Left renal cortex interstitium (tissue), 4 donors: ENCODE measurements at regions not wholly inside any gene's neighbourhood (a gene's known extent, or its start where the extent isn't known, plus 50 kb on each side); places are given as distances from the start of the nearest gene placed in this dataset.
"Not testable (repeated sequence)": the region's sequence is repeated elsewhere in the genome, so short reads cannot be mapped to it uniquely, and the experiment has no call there.

Source experiments
- DNase-seq, 4 donors: peaks; one replicate each; pipeline ENCODE4 v3.0.0-alpha.2; 2013; ENCODE audit warnings: low read depth in 4 of 4, low spot score in 2 of 4, missing footprints in 1 of 4

DNA sequence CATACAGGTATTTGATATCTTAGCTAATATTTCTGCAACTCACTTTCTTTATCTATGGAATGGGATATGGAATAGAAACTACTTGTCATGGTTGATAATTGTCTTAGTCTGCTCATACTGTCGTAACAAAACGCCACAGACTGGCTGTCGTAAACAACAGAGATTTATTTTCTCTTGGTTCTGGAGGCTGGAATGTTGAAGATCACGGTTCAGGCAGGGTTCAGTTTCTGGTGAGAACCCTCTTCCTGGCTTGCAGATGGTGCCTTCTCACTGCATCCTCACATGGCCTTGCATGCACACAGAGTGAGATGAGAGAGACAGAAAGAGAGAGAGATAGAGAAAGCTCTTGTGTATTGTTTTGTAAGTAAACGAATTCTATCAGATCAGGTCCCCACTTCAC, 332.7 kb upstream of the MAGI2 start:
- DNase-seq, result no peak

DNA sequence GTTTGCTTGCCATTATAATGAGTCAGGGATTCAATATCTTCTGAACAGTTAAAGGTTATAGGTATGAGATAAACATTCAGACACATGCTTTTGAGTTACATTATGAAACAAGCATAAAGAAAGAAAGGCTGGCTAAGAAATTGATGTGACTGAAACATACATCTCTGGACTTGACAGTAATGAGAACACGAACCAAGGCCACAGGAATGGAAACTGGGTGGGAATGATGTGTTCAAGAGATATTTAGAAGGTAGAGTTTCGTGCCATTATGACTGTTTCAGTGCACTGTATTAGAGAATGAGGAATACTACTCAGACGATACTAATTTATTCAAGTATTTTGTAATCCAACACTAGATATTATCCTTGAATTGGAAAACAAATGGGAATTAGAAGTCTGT, 332.1 kb upstream of the MAGI2 start:
- DNase-seq, result no peak

DNA sequence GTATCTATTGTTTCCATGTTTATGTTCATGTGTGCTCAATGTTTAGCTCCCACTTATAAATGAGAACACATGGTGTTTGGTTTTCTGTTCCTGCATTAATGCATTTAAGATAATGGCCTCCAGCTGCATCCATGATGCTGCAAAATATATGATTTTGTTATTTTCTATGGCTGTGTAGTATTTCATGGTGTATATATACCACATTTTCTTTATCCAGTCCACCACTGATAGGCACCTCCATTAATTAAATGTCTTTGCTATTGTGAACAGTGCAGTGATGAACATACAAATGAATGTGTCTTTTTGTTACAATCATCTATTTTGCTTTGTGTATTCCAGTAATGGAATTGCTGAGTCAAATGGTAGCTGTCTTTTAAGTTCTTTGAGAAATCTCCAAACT, 329.4 kb upstream of the MAGI2 start:
- no peak for DNase-seq

DNA sequence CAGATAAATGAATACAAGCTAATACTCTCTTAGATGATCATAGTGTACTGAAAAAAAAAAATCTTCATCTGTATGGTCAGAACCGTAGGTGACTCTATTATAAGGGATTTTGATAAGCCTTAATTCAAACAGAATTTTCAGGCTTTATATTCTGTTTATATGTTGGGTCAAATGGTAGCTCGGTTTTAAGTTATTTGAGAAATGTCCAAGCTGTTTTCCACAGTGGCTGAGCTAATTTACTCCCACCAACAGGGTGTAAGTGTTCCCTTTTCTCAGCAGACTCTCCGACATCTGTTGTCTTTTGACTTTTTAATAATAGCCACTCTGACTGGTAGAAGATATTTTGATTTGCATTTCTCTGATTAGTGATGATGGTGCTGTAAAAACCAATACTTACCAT, 328.8 kb upstream of the MAGI2 start:
- no peak for DNase-seq

- DNase-seq, result peak in 2 of 4 donors; percentile 13 to 18
Measured at GRCh38 chr7:79781716-79782115, 328.2 kb upstream of the MAGI2 start.

GRCh38 chr7:79778786-79779770, 325.6 kb upstream of the MAGI2 start:
- DNase-seq, result no peak

- no peak for DNase-seq
Measured at GRCh38 chr7:79775911-79776310, 322.4 kb upstream of the MAGI2 start.

GRCh38 chr7:79774150-79774549, 320.7 kb upstream of the MAGI2 start:
- DNase-seq, result no peak

GRCh38 chr7:79770970-79771369, 317.5 kb upstream of the MAGI2 start:
- no peak for DNase-seq

- DNase-seq, result no peak
Measured at GRCh38 chr7:79770063-79770462, 316.6 kb upstream of the MAGI2 start.

DNA sequence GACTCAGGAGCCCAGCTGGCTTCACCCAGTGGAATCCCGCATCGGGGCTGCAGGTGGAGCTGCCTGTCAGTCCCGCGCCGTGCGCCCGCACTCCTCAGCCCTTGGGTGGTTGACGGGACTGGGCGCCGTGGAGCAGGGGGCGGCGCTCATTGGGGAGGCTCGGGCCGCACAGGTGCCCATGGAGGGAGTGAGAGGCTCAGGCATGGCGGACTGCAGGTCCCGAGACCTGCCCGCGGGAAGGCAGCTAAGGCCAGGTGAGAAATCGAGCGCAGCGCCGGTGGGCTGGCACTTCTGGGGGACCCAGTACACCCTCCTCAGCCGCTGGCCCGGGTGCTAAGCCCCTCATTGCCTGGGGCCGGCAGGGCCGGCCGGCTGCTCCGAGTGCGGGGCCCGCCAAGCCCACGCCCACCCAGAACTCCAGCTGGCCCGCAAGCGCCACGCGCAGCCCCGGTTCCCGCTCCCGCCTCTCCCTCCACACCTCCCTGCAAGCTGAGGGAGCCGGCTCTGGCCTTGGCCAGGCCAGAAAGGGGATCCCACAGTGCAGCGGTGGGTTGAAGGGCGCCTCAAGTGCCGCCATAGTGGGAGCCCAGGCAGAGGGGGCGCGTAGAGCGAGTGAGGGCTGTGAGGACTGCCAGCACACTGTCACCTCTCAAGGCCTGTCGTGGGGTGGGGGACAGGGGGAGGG, 314.6 kb upstream of the MAGI2 start:
- not testable (repeated sequence) for DNase-seq

- DNase-seq, result not testable (repeated sequence)
Measured at GRCh38 chr7:79767192-79767591, 313.7 kb upstream of the MAGI2 start.

- no peak for DNase-seq
Measured at GRCh38 chr7:79761876-79762429, 308.5 kb upstream of the MAGI2 start.

DNA sequence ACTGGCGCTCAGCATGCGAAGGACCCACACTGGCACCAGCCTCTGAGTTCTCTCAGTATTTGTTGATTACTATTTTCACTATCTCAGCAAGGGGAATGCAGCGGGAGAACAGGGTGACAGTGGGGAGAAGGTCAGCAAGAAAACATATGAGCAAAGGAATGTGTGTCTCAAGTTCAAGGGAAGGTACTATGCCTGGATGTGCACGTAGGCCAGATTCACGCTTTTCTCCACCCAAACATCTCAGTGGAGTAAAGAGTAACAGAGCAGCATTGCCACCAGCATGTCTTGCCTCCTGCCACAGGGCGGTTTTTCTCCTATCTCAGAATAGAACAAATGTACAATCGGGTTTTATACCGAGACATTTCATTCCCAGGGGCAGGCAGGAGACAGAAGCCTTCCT, 297.5 kb upstream of the MAGI2 start:
- DNase-seq, result not testable (repeated sequence)

GRCh38 chr7:79749856-79750255, 296.4 kb upstream of the MAGI2 start:
- no peak for DNase-seq

DNA sequence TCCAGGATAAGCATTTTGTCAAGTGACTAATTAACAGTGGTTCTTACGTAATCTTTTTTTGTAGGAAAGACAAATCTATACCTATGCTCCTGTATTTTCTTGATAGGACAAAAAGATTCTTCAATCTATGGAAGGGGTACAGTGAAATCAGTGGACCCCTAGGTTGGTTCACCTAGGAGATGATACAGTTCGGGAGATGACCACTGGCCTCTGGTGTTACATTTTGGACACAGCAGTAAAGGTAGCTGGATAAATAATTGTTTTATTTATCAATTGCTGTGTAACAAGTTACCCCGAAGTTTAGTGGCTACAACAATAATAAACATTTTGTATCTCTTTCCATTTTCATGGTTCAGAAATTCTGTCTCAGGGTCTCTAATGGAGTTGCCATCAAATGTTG, 288.2 kb upstream of the MAGI2 start:
- DNase-seq, result no peak

- DNase-seq, result no peak
Measured at GRCh38 chr7:79740076-79740475, 286.6 kb upstream of the MAGI2 start.

DNA sequence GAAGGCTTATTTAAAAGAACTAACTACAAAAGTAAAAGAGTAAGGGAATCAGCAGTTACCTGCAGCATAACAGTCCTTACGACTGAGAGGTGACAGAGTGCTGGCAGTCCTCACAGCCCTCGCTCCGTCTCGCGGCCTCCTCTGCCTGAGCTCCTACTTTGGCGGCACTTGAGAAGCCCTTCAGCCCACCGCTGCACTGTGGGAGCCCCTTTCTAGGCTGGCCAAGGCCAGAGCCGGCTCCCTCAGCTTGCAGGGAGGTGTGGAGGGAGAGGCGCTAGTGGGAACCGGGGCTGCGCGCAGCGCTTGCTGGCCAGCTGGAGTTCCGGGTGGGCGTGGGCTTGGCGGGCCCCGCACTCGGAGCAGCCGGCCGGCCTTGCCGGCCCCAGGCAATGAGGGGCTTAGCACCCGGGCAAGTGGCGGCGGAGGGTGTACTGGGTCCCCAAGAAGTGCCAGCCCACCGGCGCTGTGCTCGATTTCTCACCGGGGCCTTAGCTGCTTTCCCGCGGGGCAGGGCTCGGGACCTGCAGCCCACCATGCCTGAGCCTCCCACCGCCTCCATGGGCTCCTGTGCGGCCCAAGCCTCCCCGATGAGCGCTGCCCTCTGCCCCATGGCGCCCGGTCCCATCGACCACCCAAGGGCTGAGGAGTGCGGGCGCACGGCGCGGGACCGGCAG, 285.7 kb upstream of the MAGI2 start:
- DNase-seq, result not testable (repeated sequence)

DNA sequence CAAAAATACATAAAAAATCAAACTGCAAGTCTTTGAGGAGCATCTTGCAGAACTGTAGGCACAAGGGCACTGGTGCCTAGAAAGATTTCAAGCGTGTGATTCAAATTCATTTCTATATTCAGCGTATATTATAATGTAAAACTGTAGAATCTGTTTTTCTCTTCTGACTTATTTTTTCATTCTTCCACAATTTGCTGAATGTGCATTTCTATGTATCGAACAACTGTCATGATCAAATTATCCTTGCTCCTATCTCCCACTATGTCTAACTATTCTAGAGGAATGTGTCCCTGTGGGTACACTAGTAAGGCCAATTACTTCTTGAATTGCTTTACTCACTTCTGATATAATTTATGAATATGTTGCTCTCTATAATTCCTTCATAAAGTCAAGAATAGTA, 283.0 kb upstream of the MAGI2 start:
- DNase-seq, result no peak

GRCh38 chr7:79735012-79735411, 281.5 kb upstream of the MAGI2 start:
- DNase-seq, result no peak

GRCh38 chr7:79734181-79734580, 280.7 kb upstream of the MAGI2 start:
- DNase-seq, result no peak
